ENCODE measurements at regions not wholly inside any gene's neighbourhood (a gene's known extent, or its start where the extent isn't known, plus 50 kb on each side); places are given as distances from the start of the nearest gene placed in this dataset.

- in situ Hi-C loops (cut with MboI; ENCODE audit: low sequenced_read_pairs) (no loop called here), dilution Hi-C loops (cut with HindIII; ENCODE audit: low sequenced_read_pairs, unreplicated experiment) (no loop called here), intact Hi-C loops (cut with micrococcal nuclease) (no loop called here)
- H2BK120ac ChIP-seq (ENCODE audit: low read depth, low read length) = no peak overlapping the region
- no peaks in the 10 kb centered on the region for H3K4me1 ChIP-seq (ENCODE audit: control insufficient read depth, insufficient read depth, low read length)
- no peak for DNase-seq
- H4K8ac ChIP-seq (ENCODE audit: low read depth in 2 of 2, low read length in 2 of 2) = no peak overlapping the region
- TF ChIP-seq RAD21 (IDR thresholded peaks at IDR 0.05; ENCODE audit: low read length) (no peak), MAFK (IDR thresholded peaks at IDR 0.05; ENCODE audit: low read depth, low read length) (no peak), CHD1 (IDR thresholded peaks at IDR 0.05; ENCODE audit: low read depth, low read length) (no peak), MXI1 (IDR thresholded peaks at IDR 0.05; ENCODE audit: borderline replicate concordance, low read depth, low read length) (no peak), BHLHE40 (IDR thresholded peaks at IDR 0.05; ENCODE audit: low read depth, low read length) (no peak), FOS (IDR thresholded peaks at IDR 0.05; ENCODE audit: low read depth, low read length) (no peak), NFE2L2 (IDR thresholded peaks at IDR 0.05; ENCODE audit: low read depth, low read length) (no peak), MAZ (IDR thresholded peaks at IDR 0.05; ENCODE audit: borderline replicate concordance, low read depth, low read length) (no peak), USF2 (IDR thresholded peaks at IDR 0.05; ENCODE audit: low read depth, low read length) (no peak), SMC3 (IDR thresholded peaks at IDR 0.05; ENCODE audit: low read depth, low read length) (no peak), CTCF (conservative IDR thresholded peaks at IDR 0.05; ENCODE audit: low read depth, low read length) (no peak), POLR2A (IDR thresholded peaks at IDR 0.05; ENCODE audit: low read depth, low read length) (no peak), ELK1 (IDR thresholded peaks at IDR 0.05; ENCODE audit: borderline replicate concordance, low read depth, low read length) (no peak), CEBPB (IDR thresholded peaks at IDR 0.05; ENCODE audit: low read depth, low read length) (no peak), RCOR1 (IDR thresholded peaks at IDR 0.05; ENCODE audit: insufficient replicate concordance, low read length) (no peak), RFX5 (IDR thresholded peaks at IDR 0.05; ENCODE audit: low read depth, low read length) (no peak)
- H3K18ac ChIP-seq (ENCODE audit: low read depth, low read length) = no peak overlapping the region
- no peak overlapping the region for H4K5ac ChIP-seq (ENCODE audit: low read depth, low read length)
- no peaks in the 10 kb centered on the region for H3K9me3 ChIP-seq (ENCODE audit: control insufficient read depth, insufficient read depth, low read length)
- H4K91ac ChIP-seq (ENCODE audit: insufficient read depth, low read depth, low read length) = no peak overlapping the region
- H2AK9ac ChIP-seq (replicated peaks; ENCODE audit: low read depth, low read length, poor library complexity) = no peak overlapping the region
- H3K14ac ChIP-seq (replicated peaks; ENCODE audit: low read depth, low read length) = no peak overlapping the region
- H3K36me3 ChIP-seq (ENCODE audit: control insufficient read depth, insufficient read depth, low read length) = no peaks in the 10 kb centered on the region
- no peak overlapping the region for H3K4me2 ChIP-seq (ENCODE audit: low read depth, low read length)
- no peak overlapping the region for H2BK20ac ChIP-seq (ENCODE audit: low read depth, low read length)
- H2AK5ac ChIP-seq (ENCODE audit: low read depth, low read length) = no peak overlapping the region
- H3K9me1 ChIP-seq (ENCODE audit: insufficient read depth, low read length) = no peaks in the 10 kb centered on the region
- 70% methylated on average over 2 of the region's 3 CpGs; no CpG with 5 or more reads in 1 of the 2 experiments for WGBS, 2 experiments (ENCODE audit: extremely low coverage in 2 of 2, insufficient read length in 1 of 2)
- H3K27me3 ChIP-seq (ENCODE audit: control insufficient read depth, insufficient read depth, low read length) = no peaks in the 10 kb centered on the region
- H3K23ac ChIP-seq (ENCODE audit: low read depth, low read length) = no peak overlapping the region
- no peak overlapping the region for H3K56ac ChIP-seq (ENCODE audit: extremely low read depth, insufficient read depth, low read length)
- H3K4me3 ChIP-seq (ENCODE audit: insufficient read depth, low read depth, low read length) = no peak overlapping the region
- no peak overlapping the region for H3K4ac ChIP-seq (ENCODE audit: low read depth, low read length)
- H3K9ac ChIP-seq (ENCODE audit: low read depth, low read length) = no peak overlapping the region
- no peaks in the 10 kb centered on the region for H4K20me1 ChIP-seq (ENCODE audit: insufficient read depth, low read length)
- ChIA-PET POLR2A (ENCODE audit: unreplicated experiment) (no interaction called here), CTCF (no interaction called here)
- H2BK15ac ChIP-seq (ENCODE audit: low read depth, low read length) = no peak overlapping the region
- H2AFZ ChIP-seq (replicated peaks; ENCODE audit: low read length, poor library complexity) = no peak overlapping the region
- BruUV-seq (replicated peaks) = no TSS peak
- no peak for ATAC-seq (ENCODE audit: low read depth)
- no peak overlapping the region for H2BK5ac ChIP-seq (ENCODE audit: low read depth, low read length, poor library complexity, severe bottlenecking)
- no peaks in the 10 kb centered on the region for H3K79me1 ChIP-seq (ENCODE audit: low read depth in 1 of 2, low read length in 2 of 2)
- H3K27ac ChIP-seq (ENCODE audit: insufficient read depth, low read length) = no peak overlapping the region
Observed at GRCh38 chr1:164495905-164496304, 63.1 kb upstream of the PBX1 start.

Measured in IMR-90 (cell line).